Neuronal stem cell (in vitro differentiated cells): ENCODE measurements at regions not wholly inside any gene's neighbourhood (a gene's known extent, or its start where the extent isn't known, plus 50 kb on each side); places are given as distances from the start of the nearest gene placed in this dataset.

ENCODE experiments used
- DNase-seq: peaks from one replicate; pipeline ENCODE4 v3.0.0-alpha.2; 2013; ENCODE audit warnings: low spot score
- H2AFZ ChIP-seq: one replicate; pipeline ENCODE4 v1.6.1; 2013; ENCODE audit warnings: mild to moderate bottlenecking, low read length, inconsistent platforms
- H2AK5ac ChIP-seq: 2 replicates; pipeline ENCODE4 v1.6.1; 2013; ENCODE audit warnings: low read depth, mild to moderate bottlenecking, inconsistent platforms, low read length, moderate library complexity, mixed read lengths
- H2BK120ac ChIP-seq: 2 replicates; pipeline ENCODE4 v1.6.1; 2013; ENCODE audit warnings: low read depth, mild to moderate bottlenecking, inconsistent platforms, low read length, moderate library complexity, mixed read lengths
- H2BK12ac ChIP-seq: one replicate; pipeline ENCODE4 v1.6.1; 2013; ENCODE audit warnings: low read length, inconsistent platforms
- H2BK15ac ChIP-seq: 2 replicates; pipeline ENCODE4 v1.6.1; 2013; ENCODE audit warnings: mild to moderate bottlenecking, low read length, inconsistent platforms, mixed read lengths
- H2BK5ac ChIP-seq: one replicate; pipeline ENCODE4 v1.6.1; 2013; ENCODE audit warnings: inconsistent platforms, mild to moderate bottlenecking, low read length, moderate library complexity
- H3K14ac ChIP-seq: one replicate; pipeline ENCODE4 v1.6.1; 2013; ENCODE audit warnings: low read length, inconsistent platforms
- H3K18ac ChIP-seq: 2 replicates; pipeline ENCODE4 v1.6.1; 2013; ENCODE audit warnings: low read length, inconsistent platforms
- H3K23ac ChIP-seq: 2 replicates; pipeline ENCODE4 v1.6.1; 2013; ENCODE audit warnings: low read depth, mild to moderate bottlenecking, mixed read lengths, low read length, inconsistent platforms; ENCODE audit not compliant: poor library complexity
- H3K27ac ChIP-seq: replicated peaks from 3 replicates; pipeline ENCODE4 v1.5.1; 2013; ENCODE audit warnings: low read length, inconsistent platforms
- H3K27me3 ChIP-seq, 3 experiments: 2 replicates each; pipeline ENCODE4 v1.6.1; 2013; ENCODE audit warnings: low read length in 3 of 3, mild to moderate bottlenecking in 2 of 3, inconsistent platforms in 1 of 3, low read depth in 1 of 3, mixed read lengths in 1 of 3, moderate library complexity in 1 of 3; ENCODE audit not compliant: control insufficient read depth in 3 of 3, insufficient read depth in 3 of 3
- H3K36me3 ChIP-seq, 2 donors: replicated peaks in 1 of 2; 2 replicates each; pipeline ENCODE4 v1.6.1; 2013; ENCODE audit warnings: low read length in 2 of 2; ENCODE audit not compliant: control insufficient read depth in 2 of 2, insufficient read depth in 2 of 2
- H3K4ac ChIP-seq: 2 replicates; pipeline ENCODE4 v1.6.1; 2013; ENCODE audit warnings: inconsistent platforms, mild to moderate bottlenecking, low read length, moderate library complexity
- H3K4me1 ChIP-seq, 2 donors: 1 replicate in 1 of 2; 2 replicates in 1 of 2; pipeline ENCODE4 v1.6.1; 2013; ENCODE audit warnings: low read length in 2 of 2, low read depth in 1 of 2; ENCODE audit not compliant: control insufficient read depth in 2 of 2, insufficient read depth in 1 of 2
- H3K4me2 ChIP-seq: one replicate; pipeline ENCODE4 v1.6.1; 2013; ENCODE audit warnings: mild to moderate bottlenecking, low read length, inconsistent platforms; ENCODE audit not compliant: insufficient read depth, poor library complexity, severe bottlenecking
- H3K4me3 ChIP-seq, 2 donors: 2 replicates each; pipeline ENCODE4 v1.5.1; 2013; ENCODE audit warnings: low read length in 2 of 2, mild to moderate bottlenecking in 2 of 2, inconsistent platforms in 1 of 2, moderate library complexity in 1 of 2
- H3K79me1 ChIP-seq: one replicate; pipeline ENCODE4 v1.6.1; 2013; ENCODE audit warnings: low read depth, mild to moderate bottlenecking, inconsistent platforms, low read length, moderate library complexity
- H3K9ac ChIP-seq: one replicate; pipeline ENCODE4 v1.6.1; 2013; ENCODE audit warnings: mild to moderate bottlenecking, low read depth, low read length, inconsistent platforms; ENCODE audit not compliant: poor library complexity
- H3K9me3 ChIP-seq, 2 donors: replicated peaks in 1 of 2; 2 replicates each; pipeline versions ENCODE3 to v1.6.1; 2013; ENCODE audit warnings: low read length in 2 of 2, mild to moderate bottlenecking in 2 of 2, inconsistent platforms in 1 of 2, low read depth in 1 of 2, mixed read lengths in 1 of 2, moderate library complexity in 1 of 2; ENCODE audit not compliant: control insufficient read depth in 2 of 2, insufficient read depth in 1 of 2
- H4K8ac ChIP-seq: one replicate; pipeline ENCODE4 v1.6.1; 2013; ENCODE audit warnings: low read depth, mild to moderate bottlenecking, inconsistent platforms, low read length, moderate library complexity
- H4K91ac ChIP-seq: one replicate; pipeline ENCODE4 v1.6.1; 2013; ENCODE audit warnings: low read length, low read depth, mild to moderate bottlenecking, inconsistent platforms; ENCODE audit not compliant: poor library complexity
- WGBS, 2 donors: extraction: QIAGEN DNeasy Blood & Tissue Kit; methylation state at CpG; one replicate each; pipeline ENCODE4 v1.1.7; 2013; ENCODE audit warnings: missing lambda C conversion rate in 2 of 2, mixed read lengths in 1 of 2; ENCODE audit not compliant: insufficient read length in 2 of 2, insufficient replicate concordance in 1 of 2; ENCODE audit errors: extremely low coverage in 2 of 2; 5-methylcytosine and 5-hydroxymethylcytosine counted together

DNA sequence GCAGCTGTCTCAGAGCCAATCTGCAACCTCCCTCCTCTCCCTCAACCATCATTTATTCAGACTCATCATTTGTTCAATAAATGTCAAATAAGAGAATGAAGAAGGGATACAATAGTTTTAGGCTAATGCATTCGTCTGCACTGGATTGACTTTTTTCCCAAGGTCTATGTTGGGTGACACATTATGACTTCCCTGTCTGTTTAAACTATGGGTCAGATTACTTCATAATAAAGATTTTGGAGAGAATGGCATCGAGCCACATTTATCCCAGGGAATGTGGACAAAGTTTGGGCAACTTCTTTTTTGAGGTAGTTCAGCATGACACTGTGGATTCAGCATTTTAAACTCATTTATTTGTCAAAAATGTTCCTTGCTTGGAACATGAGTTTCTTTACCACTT, 107.4 kb upstream of the ADGRL2 start:
- H2AFZ ChIP-seq = no peak overlapping the region
- no peak overlapping the region for H2BK120ac ChIP-seq
- no peak overlapping the region for H4K91ac ChIP-seq
- no peak overlapping the region for H3K23ac ChIP-seq
- H3K27me3 ChIP-seq = no peaks in the 10 kb centered on the region
- H3K36me3 ChIP-seq = no peaks in the 10 kb centered on the region
- H4K8ac ChIP-seq = no peak overlapping the region
- no peak overlapping the region for H3K4me2 ChIP-seq
- no peak overlapping the region for H2BK12ac ChIP-seq
- H3K9me3 ChIP-seq = no peaks in the 10 kb centered on the region
- no CpG with 5 or more reads among the region's 2 CpGs for WGBS, 2 donors
- H2BK15ac ChIP-seq = no peak overlapping the region
- H3K18ac ChIP-seq = no peak overlapping the region
- no peak overlapping the region for H3K14ac ChIP-seq
- no peak overlapping the region for H2AK5ac ChIP-seq
- no peak overlapping the region for H2BK5ac ChIP-seq
- no peak overlapping the region for H3K27ac ChIP-seq
- no peaks in the 10 kb centered on the region for H3K79me1 ChIP-seq
- H3K4ac ChIP-seq = no peak overlapping the region
- H3K4me1 ChIP-seq = peaks cover 4 to 5% of the 10 kb centered on the region in 2 donors
- DNase-seq = no peak
- H3K4me3 ChIP-seq = no peak overlapping the region
- no peak overlapping the region for H3K9ac ChIP-seq

DNA sequence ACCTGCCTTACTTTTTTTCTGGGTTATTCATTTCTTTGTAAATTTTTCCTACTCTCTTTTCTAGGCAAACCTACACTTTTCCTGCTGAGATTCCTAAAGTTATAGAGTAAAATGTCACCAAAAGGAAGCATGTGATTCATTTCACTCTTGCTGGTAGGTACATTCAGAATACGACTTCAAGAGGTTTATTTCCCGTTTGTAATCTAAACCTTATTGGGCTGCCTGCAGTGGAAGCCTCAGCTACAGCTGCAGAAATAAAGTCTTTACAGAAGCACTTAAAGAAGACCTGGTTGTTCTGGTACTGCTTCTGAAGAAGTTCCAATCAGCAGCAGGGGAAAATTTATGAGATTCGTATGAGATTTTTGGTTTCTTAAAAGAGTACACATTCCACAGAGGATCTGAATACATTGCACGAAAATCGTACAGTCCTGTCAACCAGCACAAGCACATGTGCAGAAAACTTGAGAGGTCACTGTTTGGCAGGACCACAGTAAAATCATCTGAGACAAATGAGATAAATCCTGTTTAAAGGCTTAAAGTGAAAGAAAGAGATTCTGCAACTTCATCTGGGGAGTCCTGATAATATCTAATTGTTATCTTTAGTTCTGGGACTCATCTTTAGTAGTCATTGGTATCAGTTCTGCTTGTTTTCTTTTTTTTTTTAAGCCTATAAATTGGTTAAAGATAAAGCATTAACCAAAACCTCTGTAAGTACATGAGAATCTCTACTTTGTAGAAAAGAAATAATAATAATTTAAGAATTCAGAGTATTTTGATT, 109.9 kb upstream of the ADGRL2 start:
- Histone ChIP-seq H3K4me3 (no peak overlapping the region), H2BK15ac (no peak overlapping the region), H2BK12ac (no peak overlapping the region), H3K27ac (no peak overlapping the region), H3K9me3 (peaks cover 0 to 10% of the 10 kb centered on the region in 2 donors), H3K18ac (no peak overlapping the region), H3K23ac (no peak overlapping the region), H2AFZ (no peak overlapping the region), H3K4me1 (peaks cover 4 to 5% of the 10 kb centered on the region in 2 donors), H3K4me2 (no peak overlapping the region), H3K4ac (no peak overlapping the region), H3K9ac (no peak overlapping the region), H2AK5ac (no peak overlapping the region), H3K79me1 (no peaks in the 10 kb centered on the region), H2BK120ac (no peak overlapping the region), H3K36me3 (no peaks in the 10 kb centered on the region), H4K8ac (no peak overlapping the region), H4K91ac (no peak overlapping the region), H2BK5ac (no peak overlapping the region), H3K27me3 (no peaks in the 10 kb centered on the region), H3K14ac (no peak overlapping the region)
- no peak for DNase-seq
- WGBS, 2 donors = no CpG with 5 or more reads among the region's 5 CpGs

DNA sequence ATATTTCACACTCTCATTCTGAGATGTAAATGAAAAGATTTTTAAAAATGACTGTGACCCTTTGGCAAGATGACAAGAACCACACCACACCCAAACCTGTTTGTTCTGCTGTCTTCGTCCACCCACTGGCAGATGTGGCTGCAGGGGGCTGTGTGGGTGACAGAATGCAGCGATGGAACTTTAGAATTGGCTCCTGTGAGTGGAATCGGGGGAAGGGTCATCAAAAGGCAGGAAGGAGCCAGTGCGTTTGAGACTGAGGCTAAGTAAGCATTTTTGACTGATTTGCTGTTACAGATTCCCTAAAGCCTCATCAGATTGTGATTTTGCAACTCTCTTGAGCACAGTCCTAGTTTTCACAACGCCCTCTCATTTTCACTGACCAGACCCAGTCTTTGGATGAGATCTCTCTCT, 111.2 kb upstream of the ADGRL2 start:
- H2BK12ac ChIP-seq = peak overlapping the region; percentile 43
- H3K36me3 ChIP-seq = no peaks in the 10 kb centered on the region
- no peak overlapping the region for H2BK15ac ChIP-seq
- no peak overlapping the region for H2AK5ac ChIP-seq
- no peaks in the 10 kb centered on the region for H3K79me1 ChIP-seq
- H2BK120ac ChIP-seq = no peak overlapping the region
- no peak overlapping the region for H3K4me2 ChIP-seq
- H3K27ac ChIP-seq = no peak overlapping the region
- no peak overlapping the region for H4K8ac ChIP-seq
- peaks cover 0 to 14% of the 10 kb centered on the region in 2 donors for H3K9me3 ChIP-seq
- no peak overlapping the region for H3K9ac ChIP-seq
- no peak overlapping the region for H2AFZ ChIP-seq
- no peak overlapping the region for H3K14ac ChIP-seq
- DNase-seq = no peak
- H3K4me3 ChIP-seq = no peak overlapping the region
- H2BK5ac ChIP-seq = no peak overlapping the region
- no peak overlapping the region for H3K18ac ChIP-seq
- no peak overlapping the region for H4K91ac ChIP-seq
- H3K4ac ChIP-seq = no peak overlapping the region
- no peak overlapping the region for H3K23ac ChIP-seq
- no CpG with 5 or more reads among the region's 5 CpGs for WGBS, 2 donors
- H3K4me1 ChIP-seq = peaks cover 4 to 5% of the 10 kb centered on the region in 2 donors
- H3K27me3 ChIP-seq = no peaks in the 10 kb centered on the region

DNA sequence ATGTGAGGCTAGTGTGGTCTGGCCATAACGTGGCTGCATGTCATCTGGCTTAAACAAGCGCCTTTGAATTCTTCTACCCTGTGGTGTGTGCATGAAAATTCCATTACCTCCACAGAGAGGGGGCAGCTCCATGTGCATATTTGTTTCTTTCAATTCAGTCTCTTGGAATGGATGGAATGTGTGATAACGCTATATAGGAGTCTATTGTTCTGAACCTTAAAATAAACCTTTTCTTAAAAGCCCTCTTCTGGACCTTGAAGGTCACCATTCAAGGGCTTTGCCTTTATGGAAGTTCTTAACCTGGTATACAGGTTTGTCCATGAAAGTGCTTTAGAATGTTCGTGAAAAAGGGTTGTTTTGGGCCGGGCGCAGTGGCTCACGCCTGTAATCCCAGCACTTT, 118.2 kb upstream of the ADGRL2 start:
- Histone ChIP-seq H2BK15ac (no peak overlapping the region), H3K14ac (no peak overlapping the region), H3K4ac (no peak overlapping the region), H3K18ac (no peak overlapping the region), H3K9ac (no peak overlapping the region), H3K9me3 (peaks cover 0 to 11% of the 10 kb centered on the region in 2 donors), H4K91ac (no peak overlapping the region), H3K36me3 (no peaks in the 10 kb centered on the region), H2AK5ac (no peak overlapping the region), H2BK5ac (no peak overlapping the region), H2AFZ (no peak overlapping the region), H3K23ac (no peak overlapping the region), H3K4me3 (no peak overlapping the region), H3K4me2 (no peak overlapping the region), H2BK12ac (no peak overlapping the region), H3K79me1 (no peaks in the 10 kb centered on the region), H3K27me3 (no peaks in the 10 kb centered on the region), H2BK120ac (no peak overlapping the region), H3K4me1 (peaks cover 13 to 34% of the 10 kb centered on the region in 2 donors), H3K27ac (no peak overlapping the region), H4K8ac (no peak overlapping the region)
- no CpG with 5 or more reads among the region's 7 CpGs for WGBS, 2 donors
- no peak for DNase-seq
